ENCODE measurements at regions not wholly inside any gene's neighbourhood (a gene's known extent, or its start where the extent isn't known, plus 50 kb on each side); places are given as distances from the start of the nearest gene placed in this dataset.

- no peak for DNase-seq
Observed at GRCh38 chr4:127534041-127534825, 98.5 kb upstream of the INTU start.

GRCh38 chr4:127538016-127538415 is 94.7 kb upstream of the INTU start:
- DNase-seq = no peak

GRCh38 chr4:127540497-127541025 is 92.2 kb upstream of the INTU start:
- no peak for DNase-seq

GRCh38 chr4:127545271-127545670 is 87.5 kb upstream of the INTU start:
- no peak for DNase-seq

- DNase-seq = no peak
Observed at GRCh38 chr4:127548990-127549925, 83.5 kb upstream of the INTU start.

- DNase-seq = no peak
Observed at GRCh38 chr4:127555106-127555505, 77.7 kb upstream of the INTU start.

- DNase-seq = no peak
Observed at GRCh38 chr4:127558088-127558487, 74.7 kb upstream of the INTU start.

- no peak for DNase-seq
Observed at GRCh38 chr4:127558489-127559407, 74.0 kb upstream of the INTU start.

- no peak for DNase-seq
Observed at GRCh38 chr4:127559981-127560380, 72.8 kb upstream of the INTU start.

GRCh38 chr4:127560755-127561154 is 72.0 kb upstream of the INTU start:
- no peak for DNase-seq

GRCh38 chr4:127574643-127575042 is 58.1 kb upstream of the INTU start:
- no peak for DNase-seq

GRCh38 chr4:127575888-127576287 is 56.9 kb upstream of the INTU start:
- DNase-seq = no peak

- DNase-seq = no peak
Observed at GRCh38 chr4:127578491-127578890, 54.3 kb upstream of the INTU start.

- no peak for DNase-seq
Observed at GRCh38 chr4:127578967-127579366, 53.8 kb upstream of the INTU start.

GRCh38 chr4:127579821-127580220 is 52.9 kb upstream of the INTU start:
- DNase-seq = no peak

- DNase-seq = no peak
Observed at GRCh38 chr4:127580300-127580699, 52.5 kb upstream of the INTU start.

GRCh38 chr4:127580891-127581290 is 51.9 kb upstream of the INTU start:
- no peak for DNase-seq
